GM21529 (cell line): ENCODE measurements at regions not wholly inside any gene's neighbourhood (a gene's known extent, or its start where the extent isn't known, plus 50 kb on each side); places are given as distances from the start of the nearest gene placed in this dataset.
"Not testable (repeated sequence)": the region's sequence is repeated elsewhere in the genome, so short reads cannot be mapped to it uniquely, and the experiment has no call there.

ENCODE experiments used
- ATAC-seq: cut with Tn5 transposase; IDR thresholded peaks from one replicate; pipeline ENCODE4 v1.9.1; 2021; ENCODE audit not compliant: unreplicated experiment

DNA sequence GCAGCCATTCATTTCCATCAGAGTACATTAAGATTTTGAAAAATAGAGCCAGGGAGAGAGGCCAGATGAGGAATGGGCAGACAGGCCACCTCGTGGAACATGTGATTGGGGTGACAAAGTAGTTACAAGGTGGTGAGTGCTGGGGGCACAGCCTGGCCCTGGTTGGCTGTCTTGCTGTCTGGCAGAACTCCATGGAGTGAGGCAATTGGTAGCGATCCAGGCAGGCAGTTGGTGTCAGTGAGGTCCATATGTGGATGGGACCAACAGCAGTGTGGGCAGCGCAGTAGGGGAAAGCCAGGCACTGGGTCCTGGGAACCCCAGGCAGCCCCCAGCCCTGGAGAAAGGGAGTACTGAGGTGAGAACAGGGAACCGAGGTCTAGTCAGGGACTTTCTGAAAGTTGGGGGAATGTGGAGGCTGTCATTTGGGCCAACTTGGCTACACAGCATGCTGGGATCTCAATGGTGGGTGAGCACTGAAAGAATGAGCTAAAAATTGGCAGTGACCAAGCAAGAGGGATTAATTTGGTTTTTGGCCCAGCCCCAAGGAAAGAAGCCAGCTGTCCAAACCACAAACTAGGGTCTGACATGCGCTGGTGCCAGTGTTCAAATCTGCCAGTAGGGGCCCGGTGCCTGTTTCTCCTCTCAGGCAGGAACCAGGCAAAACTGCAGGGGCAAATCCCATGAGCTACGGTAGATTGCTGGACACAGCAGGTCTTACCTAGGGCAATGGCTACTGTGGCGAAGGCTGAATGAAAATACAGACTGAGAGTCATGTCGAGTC, 61.4 kb upstream of the E2F3 start:
- no peak for ATAC-seq

DNA sequence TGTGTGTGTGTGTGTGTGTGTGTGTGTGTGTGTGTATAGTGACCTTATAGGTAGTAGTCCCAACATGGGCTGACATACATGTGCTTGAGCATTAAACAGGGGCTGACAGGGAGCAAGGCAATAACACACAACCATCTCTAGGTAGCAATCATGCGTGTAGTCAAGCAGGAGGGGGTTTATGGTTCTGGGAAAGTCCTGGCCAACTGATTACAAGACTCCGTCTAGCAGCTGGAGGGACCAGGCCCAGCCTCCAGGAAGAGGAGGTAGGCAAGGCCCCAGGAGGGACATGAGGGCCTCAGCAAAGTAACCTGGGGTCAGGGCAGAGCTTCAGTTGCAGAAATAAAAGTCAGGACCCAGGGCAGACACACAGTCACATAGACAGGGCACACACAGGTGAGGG, 60.6 kb upstream of the E2F3 start:
- no peak for ATAC-seq

DNA sequence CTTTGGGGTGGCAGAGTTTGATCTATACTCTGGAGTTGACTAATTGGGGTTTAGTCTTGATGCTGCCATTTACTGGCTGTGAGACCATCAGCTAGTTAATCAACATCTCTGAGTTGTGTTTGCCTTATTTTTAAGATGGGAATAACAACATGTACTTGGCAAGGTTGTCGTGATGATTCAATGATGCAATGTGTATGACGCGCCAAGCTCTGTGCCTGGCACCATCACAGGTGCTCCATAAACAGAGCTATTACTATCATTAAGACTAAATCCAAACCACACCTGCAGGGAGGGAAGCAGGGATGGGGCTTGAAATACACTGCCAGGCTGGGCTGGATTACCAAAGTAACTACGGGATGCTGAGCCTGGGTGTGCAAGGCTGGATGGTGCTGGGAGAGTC, 60.1 kb upstream of the E2F3 start:
- no peak for ATAC-seq

DNA sequence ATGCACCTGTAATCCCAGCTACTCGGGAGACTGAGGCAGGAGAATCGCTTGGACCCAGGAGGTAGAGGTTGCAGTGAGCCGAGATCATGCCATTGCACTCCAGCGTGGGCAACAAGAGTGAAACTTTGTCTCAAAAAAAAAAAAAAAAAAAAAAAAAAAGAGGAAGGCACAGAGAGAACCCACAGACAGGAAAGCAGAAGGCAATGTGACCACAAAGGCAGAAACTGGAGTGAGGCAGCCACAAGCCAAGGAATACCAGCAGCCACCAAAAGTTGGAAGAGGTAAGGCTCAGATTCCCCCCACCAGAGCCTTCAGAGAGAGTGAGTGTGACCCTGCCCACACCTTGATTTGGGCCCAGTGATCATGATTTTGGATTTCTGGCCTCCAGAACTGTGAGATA, 54.7 kb upstream of the E2F3 start:
- not testable (repeated sequence) for ATAC-seq

DNA sequence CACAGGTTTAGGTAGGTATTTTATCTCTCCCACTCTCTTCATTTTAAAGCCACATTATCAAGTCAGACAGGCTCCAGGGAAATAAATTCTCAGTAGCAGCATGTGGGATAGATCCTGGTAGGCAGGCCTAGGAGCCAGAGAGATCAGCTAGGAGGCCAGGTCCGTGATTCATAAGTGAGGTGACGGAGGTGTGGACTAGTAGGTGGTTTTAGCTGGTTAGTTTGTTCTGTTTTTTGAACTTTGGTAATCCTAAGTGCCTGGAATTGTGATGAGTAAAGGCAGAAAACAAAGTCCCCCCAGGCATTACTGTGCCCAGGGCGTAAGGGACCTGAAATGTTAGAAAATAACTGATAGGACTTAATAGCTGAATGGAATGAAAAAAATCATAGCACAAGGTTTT, 53.6 kb upstream of the E2F3 start:
- no peak for ATAC-seq

DNA sequence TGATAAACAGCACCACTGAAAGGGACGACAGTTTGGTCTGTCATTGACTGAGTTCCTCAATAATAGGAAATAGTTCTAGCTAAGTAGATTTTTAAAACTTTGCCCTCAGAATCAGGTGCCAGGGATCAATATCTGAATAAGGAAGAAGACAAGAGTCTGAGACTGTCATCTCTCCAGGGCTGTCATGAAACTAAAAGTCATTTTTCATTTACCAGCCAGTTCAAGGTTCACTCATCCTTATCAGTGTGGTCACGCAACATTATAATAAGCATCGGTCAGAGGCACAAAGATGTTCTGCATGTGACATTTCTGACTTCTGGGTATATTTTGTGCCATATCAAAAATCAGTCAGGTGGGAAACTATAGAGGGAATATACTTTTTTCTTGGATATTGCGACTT, 52.5 kb upstream of the E2F3 start:
- no peak for ATAC-seq

DNA sequence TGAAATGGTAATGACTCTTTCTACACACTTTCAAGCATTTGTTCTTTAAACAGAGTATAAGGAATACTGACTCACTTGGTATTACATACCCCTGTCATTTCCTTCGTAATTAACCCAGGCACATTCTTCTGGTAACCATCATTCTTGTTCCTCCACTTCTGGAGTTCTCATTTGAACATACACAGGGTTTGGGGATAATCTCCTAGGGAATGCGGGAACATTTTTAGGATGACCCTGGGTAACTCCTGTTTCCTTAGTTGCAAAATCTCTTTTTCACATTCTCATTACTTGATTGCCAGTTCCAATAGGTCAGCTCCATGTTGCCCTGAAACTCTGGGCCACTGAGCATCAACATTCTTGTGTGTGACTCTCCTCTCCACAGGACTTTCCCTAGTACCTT, 51.5 kb upstream of the E2F3 start:
- ATAC-seq = no peak

DNA sequence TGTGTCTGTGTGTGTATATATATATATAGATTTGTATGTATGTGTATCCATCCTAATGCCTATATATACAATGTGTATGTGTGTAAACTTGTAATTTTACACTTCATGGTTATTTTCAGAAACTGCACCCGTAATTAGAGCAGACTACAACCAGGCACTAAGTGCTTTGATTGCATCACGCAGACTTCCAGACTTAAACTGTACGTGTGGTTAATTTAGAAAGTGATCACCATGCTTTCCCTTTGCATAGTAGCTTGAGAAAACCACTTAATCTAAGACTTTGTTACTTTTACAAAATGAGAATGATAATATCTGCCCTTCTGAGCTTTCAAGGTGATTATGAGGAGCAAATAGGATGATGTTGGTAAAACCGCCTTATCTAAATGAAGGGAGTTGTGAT, 50.1 kb upstream of the E2F3 start:
- no peak for ATAC-seq
